DOHH2 (cell line): ENCODE measurements at regions not wholly inside any gene's neighbourhood (a gene's known extent, or its start where the extent isn't known, plus 50 kb on each side); places are given as distances from the start of the nearest gene placed in this dataset.
"Not testable (repeated sequence)": the region's sequence is repeated elsewhere in the genome, so short reads cannot be mapped to it uniquely, and the experiment has no call there.

Source experiments
- H3F3A ChIP-seq: fragments of 200-600 bp; sonication (generic), shearing (Covaris generic); 2 replicates; pipeline ENCODE4 v1.6.0; 2016; ENCODE audit warnings: antibody characterized with exemption, mild to moderate bottlenecking; ENCODE audit not compliant: control insufficient read depth, insufficient read depth
- H3K27ac ChIP-seq: fragments of 200-600 bp; sonication (generic); 2 replicates; pipeline ENCODE4 v1.5.1; 2014; ENCODE audit warnings: low read depth, mild to moderate bottlenecking, low read length, moderate library complexity
- H3K27me3 ChIP-seq: fragments of 200-600 bp; sonication (generic); 2 replicates; pipeline ENCODE4 v1.6.1; 2014; ENCODE audit warnings: mild to moderate bottlenecking, low read length, mixed read lengths; ENCODE audit not compliant: control insufficient read depth
- H3K36me3 ChIP-seq: fragments of 200-600 bp; sonication (generic); 2 replicates; pipeline ENCODE4 v1.6.1; 2014; ENCODE audit warnings: mild to moderate bottlenecking, low read length, moderate library complexity, mixed read lengths; ENCODE audit not compliant: control insufficient read depth
- H3K4me1 ChIP-seq: fragments of 200-600 bp; sonication (generic); 2 replicates; pipeline ENCODE4 v1.6.1; 2014; ENCODE audit warnings: mild to moderate bottlenecking, low read length, mixed read lengths; ENCODE audit not compliant: control insufficient read depth
- H3K4me2 ChIP-seq: fragments of 200-600 bp; sonication (generic); 2 replicates; pipeline ENCODE4 v1.6.0; 2014; ENCODE audit warnings: mild to moderate bottlenecking, low read length, moderate library complexity
- H3K4me3 ChIP-seq: fragments of 200-600 bp; sonication (generic); 2 replicates; pipeline ENCODE4 v1.5.1; 2014; ENCODE audit warnings: mild to moderate bottlenecking, low read length, mixed read lengths
- H3K79me2 ChIP-seq: fragments of 200-600 bp; sonication (generic); 2 replicates; pipeline ENCODE4 v1.6.1; 2014; ENCODE audit warnings: mild to moderate bottlenecking, low read length, mixed read lengths; ENCODE audit not compliant: control insufficient read depth
- H3K9me2 ChIP-seq: fragments of 200-600 bp; sonication (generic); replicated peaks from 2 replicates; pipeline ENCODE4 v1.6.1; 2014; ENCODE audit warnings: mild to moderate bottlenecking, low read length, mixed read lengths; ENCODE audit not compliant: control insufficient read depth
- H3K9me3 ChIP-seq: fragments of 200-600 bp; sonication (generic); 2 replicates; pipeline ENCODE4 v1.6.1; 2014; ENCODE audit warnings: antibody characterized with exemption, low read length, mixed read lengths; ENCODE audit not compliant: control insufficient read depth, insufficient read depth
- H4K20me1 ChIP-seq: fragments of 200-600 bp; sonication (generic); 2 replicates; pipeline ENCODE4 v1.6.0; 2014; ENCODE audit warnings: low read depth, mild to moderate bottlenecking, antibody characterized with exemption, low read length, moderate library complexity; ENCODE audit not compliant: control insufficient read depth, insufficient read depth
- EZH2phosphoT487 ChIP-seq: fragments of 200-600 bp; sonication (generic); IDR thresholded peaks from 2 replicates; pipeline ENCODE4 v1.6.1; 2017; ENCODE audit warnings: borderline replicate concordance, mild to moderate bottlenecking, antibody characterized with exemption, low read length, moderate library complexity, mixed read lengths
- TF ChIP-seq, protein P1 (sequence below): fragments of 200-600 bp; sonication (generic); IDR thresholded peaks from one replicate; pipeline ENCODE4 v1.5.1; 2014; ENCODE audit warnings: antibody characterized with exemption, mild to moderate bottlenecking, low read depth, low read length; ENCODE audit not compliant: poor library complexity, severe bottlenecking

- no peak overlapping the region for H3K4me2 ChIP-seq
- TF ChIP-seq EZH2phosphoT487 = no peak
- TF ChIP-seq, protein P1, sequence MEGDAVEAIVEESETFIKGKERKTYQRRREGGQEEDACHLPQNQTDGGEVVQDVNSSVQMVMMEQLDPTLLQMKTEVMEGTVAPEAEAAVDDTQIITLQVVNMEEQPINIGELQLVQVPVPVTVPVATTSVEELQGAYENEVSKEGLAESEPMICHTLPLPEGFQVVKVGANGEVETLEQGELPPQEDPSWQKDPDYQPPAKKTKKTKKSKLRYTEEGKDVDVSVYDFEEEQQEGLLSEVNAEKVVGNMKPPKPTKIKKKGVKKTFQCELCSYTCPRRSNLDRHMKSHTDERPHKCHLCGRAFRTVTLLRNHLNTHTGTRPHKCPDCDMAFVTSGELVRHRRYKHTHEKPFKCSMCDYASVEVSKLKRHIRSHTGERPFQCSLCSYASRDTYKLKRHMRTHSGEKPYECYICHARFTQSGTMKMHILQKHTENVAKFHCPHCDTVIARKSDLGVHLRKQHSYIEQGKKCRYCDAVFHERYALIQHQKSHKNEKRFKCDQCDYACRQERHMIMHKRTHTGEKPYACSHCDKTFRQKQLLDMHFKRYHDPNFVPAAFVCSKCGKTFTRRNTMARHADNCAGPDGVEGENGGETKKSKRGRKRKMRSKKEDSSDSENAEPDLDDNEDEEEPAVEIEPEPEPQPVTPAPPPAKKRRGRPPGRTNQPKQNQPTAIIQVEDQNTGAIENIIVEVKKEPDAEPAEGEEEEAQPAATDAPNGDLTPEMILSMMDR = no peak
- H3K9me3 ChIP-seq = peaks cover 12% of the 10 kb centered on the region
- no peak overlapping the region for H3K27ac ChIP-seq
- peaks cover 8% of the 10 kb centered on the region for H3K4me1 ChIP-seq
- no peaks in the 10 kb centered on the region for H4K20me1 ChIP-seq
- no peaks in the 10 kb centered on the region for H3K9me2 ChIP-seq
- no peaks in the 10 kb centered on the region for H3K79me2 ChIP-seq
- peaks cover 4% of the 10 kb centered on the region for H3K27me3 ChIP-seq
- no peak overlapping the region for H3K4me3 ChIP-seq
- no peaks in the 10 kb centered on the region for H3K36me3 ChIP-seq
- H3F3A ChIP-seq = peaks cover 8% of the 10 kb centered on the region
These were observed 136.0 kb downstream of the LMLN start for GRCh38 chr3:198096015-198096414.

- Histone ChIP-seq H3K9me3 (peaks cover 12% of the 10 kb centered on the region), H4K20me1 (no peaks in the 10 kb centered on the region), H3K27ac (no peak overlapping the region), H3K79me2 (no peaks in the 10 kb centered on the region), H3K4me3 (no peak overlapping the region), H3K27me3 (peaks cover 4% of the 10 kb centered on the region), H3F3A (peaks cover 8% of the 10 kb centered on the region), H3K4me1 (peaks cover 8% of the 10 kb centered on the region), H3K36me3 (no peaks in the 10 kb centered on the region), H3K4me2 (no peak overlapping the region), H3K9me2 (no peaks in the 10 kb centered on the region)
- TF ChIP-seq, protein P1 = no peak
- no peak for TF ChIP-seq EZH2phosphoT487
These were observed 137.0 kb downstream of the LMLN start for GRCh38 chr3:198097048-198097447.

GRCh38 chr3:198098661-198099081 lies 138.7 kb downstream of the LMLN start:
- peaks cover 12% of the 10 kb centered on the region for H3K9me3 ChIP-seq
- not testable (repeated sequence) for H3K9me2 ChIP-seq, H3K4me1 ChIP-seq, H3K36me3 ChIP-seq, H4K20me1 ChIP-seq, H3F3A ChIP-seq, H3K27me3 ChIP-seq, H3K79me2 ChIP-seq
- peak overlapping the region; percentile 83 for H3K27ac ChIP-seq
- H3K4me3 ChIP-seq = peak overlapping the region; percentile 23; the same call in 1 of the 2 replicates
- H3K4me2 ChIP-seq = peak overlapping the region; percentile 22

- H3K27me3 ChIP-seq, H3K27ac ChIP-seq, H3K79me2 ChIP-seq, H3K4me3 ChIP-seq, H3K36me3 ChIP-seq, H3K9me2 ChIP-seq, H3F3A ChIP-seq, H4K20me1 ChIP-seq, H3K4me2 ChIP-seq, H3K4me1 ChIP-seq: not testable (repeated sequence)
- H3K9me3 ChIP-seq = peaks cover 11% of the 10 kb centered on the region; the same call in 1 of the 2 replicates
These were observed 143.1 kb downstream of the LMLN start for GRCh38 chr3:198103070-198103469.
